ENCODE measurements at regions not wholly inside any gene's neighbourhood (a gene's known extent, or its start where the extent isn't known, plus 50 kb on each side); places are given as distances from the start of the nearest gene placed in this dataset.

- no peak for TF ChIP-seq CTCF (IDR thresholded peaks at IDR 0.05; ENCODE audit: low read depth, low read length)
- DNase-seq (ENCODE audit: low read depth in 2 of 2): peak; percentile 31 to 41
Observed at GRCh38 chr4:24226023-24226422, 336.2 kb upstream of the PPARGC1A start.

GRCh38 chr4:24224446-24224845, 334.6 kb upstream of the PPARGC1A start:
- no peak for DNase-seq (ENCODE audit: low read depth in 2 of 2)
- H3K4me3 ChIP-seq (replicated peaks in 1 of 2; ENCODE audit: low read depth in 2 of 2, low read length in 2 of 2): no peak overlapping the region
- no peak for TF ChIP-seq CTCF (IDR thresholded peaks at IDR 0.05; ENCODE audit: low read depth, low read length)

More at GRCh38 chr4:24226023-24226422, 336.2 kb upstream of the PPARGC1A start:
- no peak overlapping the region for H3K4me3 ChIP-seq (replicated peaks in 1 of 2; ENCODE audit: low read depth in 2 of 2, low read length in 2 of 2)

- peak; percentile 24 to 35 for DNase-seq (ENCODE audit: low read depth in 2 of 2)
- no peak overlapping the region for H3K4me3 ChIP-seq (replicated peaks in 1 of 2; ENCODE audit: low read depth in 2 of 2, low read length in 2 of 2)
- no peak for TF ChIP-seq CTCF (IDR thresholded peaks at IDR 0.05; ENCODE audit: low read depth, low read length)
Observed at GRCh38 chr4:24219209-24219608, 329.4 kb upstream of the PPARGC1A start.

GRCh38 chr4:24218566-24218965, 328.7 kb upstream of the PPARGC1A start:
- no peak overlapping the region for H3K4me3 ChIP-seq (replicated peaks in 1 of 2; ENCODE audit: low read depth in 2 of 2, low read length in 2 of 2)
- no peak for TF ChIP-seq CTCF (IDR thresholded peaks at IDR 0.05; ENCODE audit: low read depth, low read length)

GRCh38 chr4:24214796-24215195, 324.9 kb upstream of the PPARGC1A start:
- TF ChIP-seq CTCF (IDR thresholded peaks at IDR 0.05; ENCODE audit: low read depth, low read length): no peak
- no peak for DNase-seq (ENCODE audit: low read depth in 2 of 2)
- no peak overlapping the region for H3K4me3 ChIP-seq (replicated peaks in 1 of 2; ENCODE audit: low read depth in 2 of 2, low read length in 2 of 2)

More at GRCh38 chr4:24218566-24218965, 328.7 kb upstream of the PPARGC1A start:
- DNase-seq (ENCODE audit: low read depth in 2 of 2): no peak

- no peak for TF ChIP-seq CTCF (IDR thresholded peaks at IDR 0.05; ENCODE audit: low read depth, low read length)
Observed at GRCh38 chr4:24213961-24214360, 324.1 kb upstream of the PPARGC1A start.

GRCh38 chr4:24212642-24213041, 322.8 kb upstream of the PPARGC1A start:
- TF ChIP-seq CTCF (IDR thresholded peaks at IDR 0.05; ENCODE audit: low read depth, low read length): no peak
- H3K4me3 ChIP-seq (replicated peaks in 1 of 2; ENCODE audit: low read depth in 2 of 2, low read length in 2 of 2): no peak overlapping the region
- no peak for DNase-seq (ENCODE audit: low read depth in 2 of 2)

More at GRCh38 chr4:24213961-24214360, 324.1 kb upstream of the PPARGC1A start:
- no peak for DNase-seq (ENCODE audit: low read depth in 2 of 2)
- H3K4me3 ChIP-seq (replicated peaks in 1 of 2; ENCODE audit: low read depth in 2 of 2, low read length in 2 of 2): no peak overlapping the region

All from cardiac fibroblast (primary cell).